GM19463 (cell line): ENCODE measurements at regions not wholly inside any gene's neighbourhood (a gene's known extent, or its start where the extent isn't known, plus 50 kb on each side); places are given as distances from the start of the nearest gene placed in this dataset.
"Not testable (repeated sequence)": the region's sequence is repeated elsewhere in the genome, so short reads cannot be mapped to it uniquely, and the experiment has no call there.

Experiments
- ATAC-seq: cut with Tn5 transposase; IDR thresholded peaks from one replicate; pipeline ENCODE4 v1.9.1; 2021; ENCODE audit warnings: mild to moderate bottlenecking, moderate library complexity; ENCODE audit not compliant: unreplicated experiment

- ATAC-seq: no peak
These were observed 245.0 kb upstream of the CPHXL start for GRCh38 chr16:75971334-75971733.

- ATAC-seq: no peak
These were observed 257.0 kb upstream of the CPHXL start for GRCh38 chr16:75983296-75983695.

DNA sequence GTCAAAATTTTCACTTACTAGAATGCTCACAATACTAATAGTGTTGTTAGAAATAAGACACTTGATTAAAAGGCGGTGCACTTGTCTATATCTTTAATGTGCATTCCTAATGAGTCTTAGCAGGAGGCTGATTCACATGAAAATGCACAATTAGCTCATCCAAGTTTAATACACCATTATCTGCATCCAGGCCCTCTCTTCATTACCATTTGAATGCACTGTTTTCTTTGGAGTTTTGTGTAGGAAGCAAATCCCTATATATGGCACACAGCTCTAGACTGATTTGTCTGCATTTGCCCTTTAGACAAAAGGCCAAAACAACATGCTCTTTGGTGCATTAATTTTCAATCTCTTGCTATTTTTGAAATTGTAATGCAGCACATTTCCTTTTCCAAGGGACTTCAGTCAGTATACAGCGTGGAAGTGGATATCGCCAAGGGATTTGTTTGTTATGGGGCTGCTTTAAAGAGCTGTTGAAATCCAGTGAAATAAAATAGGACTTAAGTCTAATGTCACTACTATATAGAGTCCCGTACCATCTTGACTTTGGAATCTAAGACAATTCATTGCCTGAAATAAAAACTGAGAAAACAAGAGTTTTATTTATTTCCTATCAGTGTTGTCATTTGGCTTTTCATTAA, 257.6 kb upstream of the CPHXL start:
- ATAC-seq: no peak

DNA sequence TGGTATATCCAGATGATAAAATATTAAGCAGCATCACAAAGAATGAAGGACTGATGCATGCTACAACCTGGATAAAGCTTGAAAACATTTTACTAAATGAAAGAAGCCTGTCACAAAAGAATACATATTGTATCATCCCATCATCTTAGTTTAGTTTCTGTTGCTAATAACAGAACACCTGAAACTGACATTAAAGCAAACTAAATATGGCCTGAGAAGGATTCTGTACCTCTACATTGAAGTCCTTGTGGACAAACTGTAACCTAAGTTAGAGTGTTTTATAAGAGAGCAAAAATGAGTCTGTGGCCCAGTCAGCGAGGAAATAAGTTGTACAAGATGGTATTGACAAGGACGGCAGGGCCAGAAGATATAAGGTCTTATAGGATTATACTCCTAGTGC, 261.0 kb upstream of the CPHXL start:
- ATAC-seq: no peak

DNA sequence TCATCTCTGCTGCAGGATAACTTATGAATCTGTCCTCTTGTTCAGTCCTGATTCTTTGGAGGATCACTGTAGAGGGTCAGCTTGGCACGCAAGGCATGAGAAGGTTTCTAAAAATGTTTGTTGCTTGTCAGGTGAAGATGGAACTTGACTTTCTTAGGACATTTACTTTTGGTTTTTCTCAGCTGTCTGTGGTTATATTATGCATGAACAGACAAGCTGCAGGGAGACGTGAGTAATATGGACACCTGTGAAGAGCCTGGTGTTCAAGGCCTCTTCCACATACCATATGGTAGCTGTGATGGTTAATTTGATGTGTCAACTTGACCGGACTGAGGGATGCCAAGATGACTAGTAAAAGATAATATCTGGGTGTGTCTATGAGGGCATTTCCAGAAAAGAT, 270.2 kb upstream of the CPHXL start:
- ATAC-seq: no peak

GRCh38 chr16:75997606-75998005, 271.3 kb upstream of the CPHXL start:
- ATAC-seq: no peak

DNA sequence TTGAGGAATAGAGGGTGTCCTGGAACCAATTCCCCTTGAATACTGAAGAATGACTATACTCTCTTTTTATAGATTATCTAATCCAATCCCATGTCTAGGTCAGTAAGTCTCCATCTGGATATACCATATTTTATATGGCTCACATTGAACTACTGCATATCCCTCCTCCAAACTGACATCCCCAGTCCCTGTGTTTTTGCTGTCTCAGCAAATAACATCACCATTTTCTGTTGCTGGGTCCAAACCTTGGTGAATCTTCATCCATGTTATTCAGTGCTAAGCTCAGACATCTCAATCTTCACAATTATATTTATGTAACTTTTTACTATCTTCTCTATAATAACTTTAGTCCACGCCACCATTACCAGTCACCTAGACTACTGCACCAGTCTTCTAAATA, 269.6 kb upstream of the CNTNAP4 start:
- ATAC-seq: no peak

DNA sequence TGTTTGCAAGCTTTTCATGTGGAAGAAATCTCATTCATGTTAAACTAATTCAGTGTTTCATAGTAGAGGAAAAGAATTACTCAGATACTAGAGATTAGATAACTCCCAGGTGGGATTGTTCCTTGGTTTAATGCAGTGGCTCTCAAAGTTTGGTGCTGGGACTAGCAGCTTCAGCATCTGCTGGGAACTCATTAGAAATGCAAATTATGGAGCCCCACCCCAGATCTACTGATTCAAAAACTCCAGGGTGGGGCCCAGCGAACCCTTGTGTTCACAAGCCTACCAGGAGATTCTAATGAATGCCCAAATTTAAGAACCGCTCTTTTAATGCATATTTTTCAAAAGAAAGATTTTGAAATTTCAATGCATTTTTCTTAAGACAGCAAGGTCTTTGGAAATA, 253.4 kb upstream of the CNTNAP4 start:
- no peak for ATAC-seq

GRCh38 chr16:76035689-76036088, 241.5 kb upstream of the CNTNAP4 start:
- no peak for ATAC-seq

- ATAC-seq: no peak
These were observed 239.1 kb upstream of the CNTNAP4 start for GRCh38 chr16:76038097-76038496.

DNA sequence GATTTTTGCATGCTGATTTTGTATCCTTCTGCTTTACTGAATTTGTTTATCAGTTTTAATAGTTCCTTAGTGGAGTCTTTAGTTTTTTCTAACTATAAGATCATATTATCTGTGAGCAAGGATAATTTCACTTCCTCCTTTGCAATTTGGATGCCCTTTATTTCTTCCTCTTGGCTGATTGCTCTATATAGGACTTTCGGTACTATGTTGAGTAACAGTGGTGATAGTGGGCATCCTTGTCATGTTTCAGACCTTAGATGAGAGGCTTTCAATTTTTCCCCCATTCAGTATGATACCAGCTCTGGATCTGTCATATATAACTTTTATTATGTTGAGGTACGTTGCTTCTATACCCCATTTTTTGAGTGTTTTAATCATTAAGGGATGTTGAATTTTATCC, 224.5 kb upstream of the CNTNAP4 start:
- ATAC-seq: no peak

- no peak for ATAC-seq
These were observed 218.0 kb upstream of the CNTNAP4 start for GRCh38 chr16:76059186-76059585.

- ATAC-seq: no peak
These were observed 217.5 kb upstream of the CNTNAP4 start for GRCh38 chr16:76059701-76060100.

DNA sequence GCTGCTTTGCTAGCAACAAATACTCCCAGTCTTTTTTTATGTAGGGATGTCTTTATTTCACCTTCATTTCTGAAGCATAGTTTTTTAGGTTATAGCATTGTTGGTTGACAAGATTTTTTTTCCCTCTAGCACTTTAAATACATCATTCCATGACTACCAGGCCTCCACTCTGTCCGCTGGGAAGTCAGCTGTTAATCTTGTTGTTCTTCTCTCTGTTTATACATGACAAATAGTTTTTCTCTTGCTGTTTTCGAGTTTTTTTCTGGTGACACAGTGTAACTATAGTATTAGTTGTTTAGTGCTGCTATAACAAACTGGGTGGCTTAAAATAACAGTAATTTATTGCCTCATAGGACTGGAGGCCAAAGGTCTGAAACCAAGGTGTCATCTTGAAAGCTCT, 205.5 kb upstream of the CNTNAP4 start:
- ATAC-seq: no peak

- ATAC-seq: no peak
These were observed 195.2 kb upstream of the CNTNAP4 start for GRCh38 chr16:76081967-76082366.

GRCh38 chr16:76106647-76107046, 170.6 kb upstream of the CNTNAP4 start:
- no peak for ATAC-seq

DNA sequence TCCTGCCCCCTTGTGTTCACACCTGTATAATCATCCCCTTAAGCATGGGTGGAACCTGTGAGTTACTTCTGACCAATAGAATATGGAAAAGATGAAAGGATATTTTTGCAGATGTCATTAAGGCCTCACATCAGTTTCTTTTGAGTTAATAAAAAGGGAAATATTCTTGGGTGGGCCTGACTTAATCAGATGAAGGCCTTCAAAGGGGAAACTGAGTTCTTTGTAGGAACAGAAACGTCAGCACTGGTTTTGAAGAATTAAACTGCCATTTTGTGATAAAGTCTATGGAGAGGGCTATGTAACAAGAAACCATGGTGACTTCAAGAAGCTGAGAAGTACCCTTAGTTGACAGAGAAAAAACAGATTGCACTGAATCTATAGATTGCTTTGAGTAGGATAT, 168.7 kb upstream of the CNTNAP4 start:
- no peak for ATAC-seq

DNA sequence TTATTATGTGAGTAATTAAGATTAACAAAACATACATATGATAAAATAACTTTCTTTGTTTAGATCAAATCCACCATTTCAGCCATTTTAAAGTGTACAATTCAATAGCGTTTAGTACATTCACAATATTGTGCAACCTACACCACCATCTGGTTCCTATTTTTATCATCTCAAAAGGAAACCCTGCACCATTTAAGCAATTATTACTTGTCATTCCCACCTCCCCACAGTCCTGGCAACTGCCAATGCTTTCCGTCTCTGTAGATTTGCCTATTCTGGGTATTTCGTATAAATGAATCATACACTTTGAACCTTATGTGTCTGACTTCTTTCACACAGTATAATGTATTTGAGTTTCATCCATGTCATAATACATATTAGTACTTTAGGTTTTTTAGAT, 162.5 kb upstream of the CNTNAP4 start:
- ATAC-seq: no peak

DNA sequence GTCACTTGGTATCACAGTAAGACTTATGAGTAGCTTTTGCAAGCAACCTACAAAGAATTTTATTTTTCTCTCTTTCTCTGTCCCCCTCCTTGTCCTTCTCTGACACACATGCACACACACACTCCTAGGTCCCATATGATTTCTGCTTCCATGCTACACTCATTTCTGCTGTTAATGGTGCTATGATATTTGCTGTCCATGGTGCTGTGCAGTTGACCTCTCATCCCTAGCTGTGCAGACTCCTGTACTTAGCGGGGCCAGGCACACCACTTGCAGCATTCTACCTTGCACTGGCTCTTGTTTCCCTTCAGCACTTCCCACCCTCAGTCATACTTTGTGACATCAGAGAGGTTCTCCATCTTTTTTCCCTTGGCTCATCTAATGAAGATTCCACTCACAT, 158.9 kb upstream of the CNTNAP4 start:
- ATAC-seq: no peak

GRCh38 chr16:76121636-76122035, 155.6 kb upstream of the CNTNAP4 start:
- no peak for ATAC-seq

GRCh38 chr16:76123966-76124365, 153.2 kb upstream of the CNTNAP4 start:
- no peak for ATAC-seq

GRCh38 chr16:76125871-76126270, 151.3 kb upstream of the CNTNAP4 start:
- ATAC-seq: no peak

GRCh38 chr16:76138056-76138455, 139.1 kb upstream of the CNTNAP4 start:
- ATAC-seq: not testable (repeated sequence)
